Activated CD4-positive, alpha-beta T cell treated with anti-CD3 and anti-CD28 coated beads, Interleukin-2, amount 50 U/mL, for 24 hours (primary cell): ENCODE measurements at regions not wholly inside any gene's neighbourhood (a gene's known extent, or its start where the extent isn't known, plus 50 kb on each side); places are given as distances from the start of the nearest gene placed in this dataset.

ENCODE experiments used
- DNase-seq, 2 donors: peaks; one replicate each; pipeline ENCODE4 v3.0.0-alpha.2; 2020; ENCODE audit warnings: low read depth in 1 of 2, low spot score in 1 of 2

DNA sequence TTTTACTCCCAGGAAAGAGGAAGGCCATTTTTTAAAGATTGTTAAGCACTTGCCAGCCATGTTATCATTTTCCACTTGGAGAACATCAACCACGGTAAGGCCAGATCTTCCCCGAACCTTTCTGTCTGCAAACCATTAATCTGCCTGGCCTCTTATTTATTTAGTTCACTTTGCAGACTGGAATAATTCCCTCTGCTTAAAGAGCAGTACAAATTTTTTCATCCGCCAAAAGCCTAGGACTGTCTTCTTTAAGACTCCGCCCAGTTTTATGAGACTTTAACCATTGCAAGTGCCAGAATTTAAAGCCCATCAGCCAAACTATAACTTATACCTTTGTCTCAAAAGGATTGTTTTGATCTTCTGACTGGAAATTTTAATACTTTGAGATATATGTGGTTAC lies 426.3 kb downstream of the KCTD12 start:
- DNase-seq, result no peak

GRCh38 chr13:76455960-76456359 lies 430.2 kb downstream of the KCTD12 start:
- DNase-seq, result no peak

- no peak for DNase-seq
These were observed 431.2 kb downstream of the KCTD12 start for GRCh38 chr13:76454991-76455390.

DNA sequence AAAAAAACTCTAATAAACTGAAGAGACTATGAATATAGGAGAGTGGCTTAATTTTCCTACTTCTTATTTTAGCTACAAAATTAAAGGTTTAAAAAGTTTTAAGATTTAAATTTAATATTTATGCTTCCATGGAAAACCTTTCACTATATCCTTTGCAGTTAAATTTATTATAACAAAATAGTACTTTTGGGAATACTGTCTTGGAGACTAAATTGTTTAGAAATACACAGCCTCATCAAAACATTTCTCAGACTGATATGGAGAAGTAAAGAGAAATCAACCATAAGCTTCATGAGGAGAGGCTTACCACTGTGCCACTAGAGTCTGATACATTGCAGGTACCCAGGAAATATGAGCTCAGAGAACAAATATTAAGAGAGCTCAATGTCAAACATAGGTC lies 436.5 kb downstream of the KCTD12 start:
- no peak for DNase-seq

GRCh38 chr13:76446191-76446590 lies 440.0 kb downstream of the KCTD12 start:
- no peak for DNase-seq

DNA sequence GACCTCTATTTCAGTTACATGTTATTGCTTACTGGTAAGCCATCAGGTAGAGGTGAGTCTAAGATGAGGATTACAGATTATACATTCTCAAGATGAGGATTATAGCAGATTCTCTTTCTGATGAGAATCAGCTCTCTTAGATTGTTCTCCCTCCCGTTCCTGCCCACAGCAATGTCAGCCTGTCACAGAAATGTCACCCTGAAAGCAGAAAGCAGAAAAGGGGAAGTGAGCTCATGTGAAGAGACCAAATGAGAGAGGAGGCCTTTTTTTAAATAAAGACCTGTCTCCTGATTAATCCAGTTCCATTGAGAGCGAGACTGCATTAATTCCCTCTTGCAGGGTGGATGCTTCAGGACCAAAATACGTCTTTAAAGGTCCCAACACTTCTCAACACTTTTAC lies 445.6 kb downstream of the KCTD12 start:
- DNase-seq, result no peak

GRCh38 chr13:76439546-76439945 lies 446.7 kb downstream of the KCTD12 start:
- DNase-seq, result no peak

GRCh38 chr13:76438050-76438449 lies 448.2 kb downstream of the KCTD12 start:
- DNase-seq, result no peak

- DNase-seq, result no peak
These were observed 460.3 kb downstream of the KCTD12 start for GRCh38 chr13:76425935-76426334.

DNA sequence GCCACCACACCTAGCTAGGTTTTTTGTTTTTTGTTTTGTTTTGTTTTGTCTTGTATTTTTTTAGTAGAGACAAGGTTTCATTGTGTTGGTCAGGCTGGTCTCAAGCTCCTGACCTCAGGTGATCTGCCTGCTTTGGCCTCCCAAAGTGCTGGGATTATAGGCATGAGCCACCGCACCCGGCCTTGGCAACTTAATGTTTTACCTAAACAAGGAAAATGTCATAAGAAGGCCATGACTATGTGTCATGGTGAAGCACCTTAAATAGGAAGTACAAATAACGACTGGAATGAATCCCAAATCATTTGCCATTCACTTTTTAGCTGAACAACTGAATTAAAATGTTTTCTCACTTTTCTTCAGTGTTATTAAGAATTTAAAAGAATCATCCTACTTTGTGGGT lies 465.2 kb downstream of the KCTD12 start:
- no peak for DNase-seq

- DNase-seq, result no peak
These were observed 467.8 kb downstream of the KCTD12 start for GRCh38 chr13:76418404-76418803.

- no peak for DNase-seq
These were observed 471.9 kb downstream of the KCTD12 start for GRCh38 chr13:76414320-76414719.

DNA sequence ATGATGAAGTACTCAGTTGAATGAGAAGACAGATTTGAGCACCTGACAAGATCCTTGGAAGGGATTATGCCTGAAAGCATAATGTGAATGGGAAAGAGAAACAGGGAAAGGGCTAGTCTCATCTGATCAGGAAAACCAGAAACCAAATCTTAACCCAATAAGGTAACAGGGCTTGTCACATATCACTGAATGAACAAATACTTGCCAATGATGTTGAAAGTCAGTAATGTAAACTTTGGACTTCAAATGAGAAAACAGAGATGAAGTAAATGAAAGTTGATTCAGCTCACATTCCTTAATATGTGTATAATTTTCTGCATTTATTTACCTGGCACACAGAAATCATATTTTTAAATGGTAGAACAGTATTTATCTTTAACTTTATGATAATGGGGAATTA lies 480.0 kb downstream of the KCTD12 start:
- no peak for DNase-seq

- no peak for DNase-seq
These were observed 487.8 kb downstream of the KCTD12 start for GRCh38 chr13:76398425-76398824.

- DNase-seq, result no peak
These were observed 488.8 kb downstream of the KCTD12 start for GRCh38 chr13:76397413-76397812.

DNA sequence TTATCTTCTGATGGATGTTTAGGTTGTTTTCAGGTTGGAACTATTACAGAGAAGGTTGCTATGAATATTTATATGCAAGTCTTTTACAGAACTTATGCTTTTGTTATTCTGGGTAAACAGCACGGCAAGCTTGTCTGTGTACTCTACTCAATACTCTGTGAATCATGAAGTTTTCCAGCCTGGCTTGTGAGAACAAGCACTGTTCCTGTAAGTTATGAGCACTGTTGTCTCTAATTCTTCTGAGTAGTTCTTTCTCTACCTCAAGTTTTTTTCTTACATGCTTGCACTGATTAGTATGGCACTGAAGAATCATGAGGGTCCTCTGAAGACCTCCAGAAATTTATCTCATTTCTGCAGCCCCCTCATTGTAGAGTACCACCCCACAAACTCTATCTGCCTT lies 496.9 kb downstream of the KCTD12 start:
- DNase-seq, result no peak

- no peak for DNase-seq
These were observed 498.6 kb downstream of the KCTD12 start for GRCh38 chr13:76387566-76387965.

DNA sequence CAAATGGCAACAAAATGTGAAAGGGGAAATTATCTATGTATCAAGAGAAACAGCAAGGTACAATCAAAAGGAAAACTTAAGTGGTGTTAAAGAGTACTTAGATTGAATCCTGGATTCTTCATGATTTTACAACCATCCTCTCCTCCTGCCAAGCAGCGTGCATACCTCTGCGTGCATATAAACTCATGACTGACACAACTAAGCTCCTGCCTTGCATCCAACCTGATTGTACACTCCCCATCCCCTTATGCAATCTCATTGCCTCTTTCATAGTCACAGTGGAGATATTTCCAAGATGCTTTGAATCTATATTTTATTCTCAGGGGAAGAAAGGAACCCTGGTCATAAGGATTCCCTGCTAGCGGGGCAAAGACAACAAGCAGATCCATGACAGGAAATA lies 499.9 kb downstream of the KCTD12 start:
- DNase-seq, result no peak

GRCh38 chr13:76385586-76385985 lies 500.6 kb downstream of the KCTD12 start:
- DNase-seq, result no peak

- no peak for DNase-seq
These were observed 502.3 kb downstream of the KCTD12 start for GRCh38 chr13:76383676-76384461.

DNA sequence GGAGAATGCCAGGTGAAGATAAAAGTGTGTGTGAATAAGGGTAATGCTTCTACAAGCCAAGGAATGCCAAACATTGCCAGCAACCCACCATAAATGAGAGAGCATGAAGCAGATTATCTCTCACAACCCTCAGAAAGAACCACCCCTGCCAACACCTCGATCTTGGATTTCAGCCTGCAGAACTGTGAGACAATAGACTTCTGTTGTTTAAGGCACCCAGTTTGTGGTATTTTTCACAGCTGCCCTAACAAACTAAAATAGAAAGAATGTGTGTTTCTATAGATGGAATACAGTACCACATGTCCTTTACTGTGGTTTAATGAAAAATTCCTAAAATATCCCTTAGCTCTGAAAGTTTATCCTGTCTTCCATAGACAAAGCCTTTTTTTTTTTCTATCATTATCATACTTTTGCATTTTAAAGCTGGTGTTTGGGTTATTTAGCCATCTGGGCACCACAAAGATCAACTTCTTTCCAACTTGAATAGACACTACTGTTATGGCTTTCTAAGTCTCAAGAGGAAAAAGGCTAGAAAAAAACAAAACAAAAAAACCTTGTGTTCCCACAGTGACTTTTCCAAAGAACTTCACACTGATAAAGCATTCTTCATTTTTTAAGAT lies 505.6 kb downstream of the KCTD12 start:
- no peak for DNase-seq

GRCh38 chr13:76379341-76380105 lies 506.7 kb downstream of the KCTD12 start:
- no peak for DNase-seq
